SK-N-SH (cell line): ENCODE measurements at regions not wholly inside any gene's neighbourhood (a gene's known extent, or its start where the extent isn't known, plus 50 kb on each side); places are given as distances from the start of the nearest gene placed in this dataset.

ENCODE experiments used
- CTCF ChIA-PET: fragments of 300-600, 350-600 bp; formaldehyde crosslinking; extraction: SDS; loops from one replicate; lab custom pipeline; 2021; lab: Yijun Ruan, JAX
- POLR2A ChIA-PET: fragments of 350-600 bp; sonication (Branson Sonifier 250); formaldehyde crosslinking; extraction: SDS; loops from one replicate; lab custom pipeline; 2020; ENCODE audit warnings: antibody characterized with exemption, inconsistent platforms; lab: Yijun Ruan, JAX
- DNase-seq: peaks from one replicate; pipeline ENCODE4 v3.0.0; 2012
- H2AFZ ChIP-seq: fragments of 200-600 bp; sonication (generic); 2 replicates; pipeline ENCODE4 v1.8.1; 2016; ENCODE audit warnings: antibody characterized with exemption, mild to moderate bottlenecking, low read depth
- H3F3A ChIP-seq: fragments of 200-600 bp; sonication (generic); replicated peaks from 2 replicates; pipeline ENCODE3; 2016; ENCODE audit warnings: antibody characterized with exemption, mild to moderate bottlenecking; ENCODE audit not compliant: insufficient read depth
- H3K27ac ChIP-seq, 2 experiments: fragments of 200-500 bp in 1 of 2; fragments of 200-600 bp in 1 of 2; sonication (Bioruptor generic) in 1 of 2; sonication (generic), shearing (Covaris generic) in 1 of 2; 2 replicates each; pipeline versions ENCODE4 v1.5.1 to v1.6.1; 2014 to 2016; ENCODE audit warnings: low read depth in 2 of 2, inconsistent platforms in 1 of 2, low read length in 1 of 2, mild to moderate bottlenecking in 1 of 2, mixed read lengths in 1 of 2
- H3K27me3 ChIP-seq: fragments of 200-600 bp; sonication (generic), shearing (Covaris generic); 2 replicates; pipeline ENCODE4 v1.6.1; 2016; ENCODE audit warnings: mixed run types; ENCODE audit not compliant: insufficient read depth
- H3K36me3 ChIP-seq, 2 experiments: fragments of 200-500 bp in 1 of 2; fragments of 200-600 bp in 1 of 2; sonication (Bioruptor generic) in 1 of 2; sonication (generic) in 1 of 2; replicated peaks in 1 of 2; 2 replicates each; pipeline versions ENCODE3 to v1.5.1; 2014 to 2016; ENCODE audit warnings: low read length in 1 of 2, mild to moderate bottlenecking in 1 of 2; ENCODE audit not compliant: insufficient read depth in 2 of 2, control insufficient read depth in 1 of 2
- H3K4me1 ChIP-seq, 2 experiments: fragments of 200-500 bp in 1 of 2; fragments of 200-600 bp in 1 of 2; sonication (Bioruptor generic) in 1 of 2; sonication (generic), shearing (Covaris generic) in 1 of 2; 2 replicates each; pipeline versions ENCODE4 v1.5.1 to v1.6.1; 2014 to 2016; ENCODE audit warnings: low read depth in 1 of 2, low read length in 1 of 2, mixed run types in 1 of 2; ENCODE audit not compliant: insufficient read depth in 2 of 2, control insufficient read depth in 1 of 2
- H3K4me2 ChIP-seq: fragments of 200-600 bp; sonication (generic), shearing (Covaris generic); 2 replicates; pipeline ENCODE4 v1.6.1; 2017; ENCODE audit warnings: mixed run types
- H3K4me3 ChIP-seq, 2 experiments: fragments of 200-500 bp in 1 of 2; fragments of 200-600 bp in 1 of 2; sonication (Bioruptor generic) in 1 of 2; sonication (generic), shearing (Covaris generic) in 1 of 2; 2 replicates each; pipeline versions ENCODE4 v1.5.1 to v1.8.1; 2014 to 2016; ENCODE audit warnings: low read depth in 2 of 2, inconsistent platforms in 1 of 2, low read length in 1 of 2, mild to moderate bottlenecking in 1 of 2, mixed read lengths in 1 of 2, moderate library complexity in 1 of 2
- H3K79me2 ChIP-seq: fragments of 200-600 bp; sonication (generic); 2 replicates; pipeline ENCODE4 v1.8.1; 2017; ENCODE audit warnings: mild to moderate bottlenecking; ENCODE audit not compliant: insufficient read depth
- H3K9ac ChIP-seq: fragments of 200-600 bp; sonication (generic); 2 replicates; pipeline ENCODE4 v1.6.1; 2017; ENCODE audit warnings: mixed run types
- H3K9me2 ChIP-seq: fragments of 200-600 bp; sonication (generic); 2 replicates; pipeline ENCODE4 v1.6.1; 2017; ENCODE audit warnings: mixed run types
- H3K9me3 ChIP-seq: fragments of 200-600 bp; sonication (generic); 2 replicates; pipeline ENCODE4 v1.6.1; 2017; ENCODE audit warnings: mixed run types, mild to moderate bottlenecking, moderate library complexity
- H4K20me1 ChIP-seq: fragments of 200-600 bp; sonication (generic); 2 replicates; pipeline ENCODE4 v1.6.1; 2017; ENCODE audit warnings: mild to moderate bottlenecking, mixed run types; ENCODE audit not compliant: insufficient read depth
- CHD2 ChIP-seq: fragments of 150-350 bp; IDR thresholded peaks from 2 replicates; pipeline ENCODE4 v1.6.1; 2018; ENCODE audit warnings: low read length; ENCODE audit not compliant: partially characterized antibody
- ELF1 ChIP-seq: IDR thresholded peaks from 2 replicates; pipeline ENCODE4 v1.4.0; 2012
- EP300 ChIP-seq, 2 experiments: IDR thresholded peaks; 2 replicates each; pipeline versions ENCODE4 v1.4.0 to v1.6.1; 2012; ENCODE audit warnings: borderline replicate concordance in 1 of 2, low read depth in 1 of 2, low read length in 1 of 2
- FOXJ3 ChIP-seq: sonication (generic); formaldehyde crosslinking; IDR thresholded peaks from 2 replicates; pipeline ENCODE4 v1.5.1; 2020; ENCODE audit warnings: mild to moderate bottlenecking, missing genetic modification reagents
- GABPA ChIP-seq: IDR thresholded peaks from 2 replicates; pipeline ENCODE4 v1.4.0; 2012; ENCODE audit warnings: low read depth, mild to moderate bottlenecking
- IRF3 ChIP-seq: fragments of 150-350 bp; IDR thresholded peaks from 2 replicates; pipeline ENCODE4 v1.6.1; 2016; ENCODE audit warnings: mild to moderate bottlenecking, low read depth, low read length
- JUND ChIP-seq: IDR thresholded peaks from 2 replicates; pipeline ENCODE4 v1.4.0; 2012
- NFIC ChIP-seq: IDR thresholded peaks from 2 replicates; pipeline ENCODE4 v1.4.0; 2012; ENCODE audit warnings: borderline replicate concordance
- RAD21 ChIP-seq: IDR thresholded peaks from 2 replicates; pipeline ENCODE4 v1.6.1; 2012; ENCODE audit warnings: mild to moderate bottlenecking, low read length
- RCOR1 ChIP-seq: fragments of 150-350 bp; IDR thresholded peaks from 2 replicates; pipeline ENCODE4 v1.6.1; 2017; ENCODE audit warnings: antibody characterized with exemption, low read length
- REST ChIP-seq: IDR thresholded peaks from 2 replicates; pipeline ENCODE4 v1.6.1; 2012; ENCODE audit warnings: mild to moderate bottlenecking, low read depth, low read length, moderate library complexity
- RFX5 ChIP-seq: IDR thresholded peaks from 2 replicates; pipeline ENCODE4 v1.6.1; 2012; ENCODE audit warnings: mild to moderate bottlenecking, improper control_type of control experiment, low read length
- RXRA ChIP-seq: IDR thresholded peaks from 2 replicates; pipeline ENCODE4 v1.4.0; 2012; ENCODE audit warnings: low read depth, mild to moderate bottlenecking, borderline replicate concordance
- SIN3A ChIP-seq: IDR thresholded peaks from 2 replicates; pipeline ENCODE4 v1.6.1; 2012; ENCODE audit warnings: low read depth, mild to moderate bottlenecking, low read length, moderate library complexity, borderline replicate concordance
- TAF1 ChIP-seq: IDR thresholded peaks from 2 replicates; pipeline ENCODE4 v1.6.1; 2012; ENCODE audit warnings: low read depth, mild to moderate bottlenecking, low read length, moderate library complexity, borderline replicate concordance
- USF1 ChIP-seq: IDR thresholded peaks from 2 replicates; pipeline ENCODE4 v1.4.0; 2012; ENCODE audit warnings: low read depth, borderline replicate concordance
- ZBTB33 ChIP-seq: IDR thresholded peaks from 2 replicates; pipeline ENCODE4 v1.4.0; 2012; ENCODE audit warnings: low read depth, borderline replicate concordance
- WGBS: methylation state at CpG from one replicate; pipeline ENCODE4 v1.1.6; 2017; ENCODE audit warnings: low lambda C conversion rate; 5-methylcytosine and 5-hydroxymethylcytosine counted together
- TF ChIP-seq, protein P1 (sequence below): fragments of 200-600 bp; sonication (generic); IDR thresholded peaks from 2 replicates; pipeline ENCODE4 v1.6.1; 2017; ENCODE audit warnings: antibody characterized with exemption, mild to moderate bottlenecking, moderate library complexity

DNA sequence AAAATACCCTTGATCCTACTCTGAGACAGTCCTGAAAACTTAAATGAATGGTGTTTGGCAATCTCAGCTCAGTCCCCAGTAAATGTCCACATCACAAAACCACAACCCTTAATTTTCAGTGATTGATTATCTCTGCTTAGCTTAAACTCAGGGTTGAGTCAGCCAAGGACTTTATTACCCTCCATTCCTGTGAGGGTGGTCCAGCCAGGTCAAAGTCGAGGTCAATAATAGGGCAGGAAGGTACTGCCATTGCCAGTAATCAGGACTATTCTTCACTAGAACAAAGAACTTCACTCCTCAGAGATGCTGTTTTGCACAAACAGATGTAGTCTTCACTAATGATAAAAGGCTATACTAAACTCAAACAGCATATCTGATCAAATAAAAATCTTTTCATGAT lies 499.4 kb downstream of the ISL1 start:
- no peaks in the 10 kb centered on the region for H3K9me3 ChIP-seq
- no peaks in the 10 kb centered on the region; a peak in 1 of 4 replicates for H3K4me1 ChIP-seq
- no peaks in the 10 kb centered on the region for H3K9me2 ChIP-seq
- H3K27me3 ChIP-seq, result no peaks in the 10 kb centered on the region
- no peak for DNase-seq
- H3K9ac ChIP-seq, result no peak overlapping the region
- ChIA-PET POLR2A (no interaction called here), CTCF (no interaction called here)
- H3K4me2 ChIP-seq, result no peak overlapping the region
- H3K27ac ChIP-seq, result no peak overlapping the region
- no peaks in the 10 kb centered on the region for H4K20me1 ChIP-seq
- no peak overlapping the region for H3K4me3 ChIP-seq
- WGBS, result 55% methylated on average over 1 of the region's 1 CpG
- TF ChIP-seq ZBTB33 (no peak), RFX5 (no peak), RAD21 (no peak), SIN3A (no peak), GABPA (no peak), EP300 (IDR thresholded peaks at IDR 0.05; ENCODE audit: borderline replicate concordance in 1 of 2, low read depth in 1 of 2, low read length in 1 of 2) (no peak), REST (no peak), ELF1 (no peak), TAF1 (no peak), IRF3 (no peak), CHD2 (no peak), NFIC (no peak), FOXJ3 (no peak), JUND (no peak), RXRA (no peak), USF1 (no peak), RCOR1 (no peak)
- TF ChIP-seq, protein P1, sequence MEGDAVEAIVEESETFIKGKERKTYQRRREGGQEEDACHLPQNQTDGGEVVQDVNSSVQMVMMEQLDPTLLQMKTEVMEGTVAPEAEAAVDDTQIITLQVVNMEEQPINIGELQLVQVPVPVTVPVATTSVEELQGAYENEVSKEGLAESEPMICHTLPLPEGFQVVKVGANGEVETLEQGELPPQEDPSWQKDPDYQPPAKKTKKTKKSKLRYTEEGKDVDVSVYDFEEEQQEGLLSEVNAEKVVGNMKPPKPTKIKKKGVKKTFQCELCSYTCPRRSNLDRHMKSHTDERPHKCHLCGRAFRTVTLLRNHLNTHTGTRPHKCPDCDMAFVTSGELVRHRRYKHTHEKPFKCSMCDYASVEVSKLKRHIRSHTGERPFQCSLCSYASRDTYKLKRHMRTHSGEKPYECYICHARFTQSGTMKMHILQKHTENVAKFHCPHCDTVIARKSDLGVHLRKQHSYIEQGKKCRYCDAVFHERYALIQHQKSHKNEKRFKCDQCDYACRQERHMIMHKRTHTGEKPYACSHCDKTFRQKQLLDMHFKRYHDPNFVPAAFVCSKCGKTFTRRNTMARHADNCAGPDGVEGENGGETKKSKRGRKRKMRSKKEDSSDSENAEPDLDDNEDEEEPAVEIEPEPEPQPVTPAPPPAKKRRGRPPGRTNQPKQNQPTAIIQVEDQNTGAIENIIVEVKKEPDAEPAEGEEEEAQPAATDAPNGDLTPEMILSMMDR, result no peak
- H2AFZ ChIP-seq, result no peak overlapping the region
- H3F3A ChIP-seq, result no peaks in the 10 kb centered on the region
- no peaks in the 10 kb centered on the region for H3K79me2 ChIP-seq
- H3K36me3 ChIP-seq, result no peaks in the 10 kb centered on the region
